HL-60 (cell line): ENCODE measurements at regions not wholly inside any gene's neighbourhood (a gene's known extent, or its start where the extent isn't known, plus 50 kb on each side); places are given as distances from the start of the nearest gene placed in this dataset.

Source experiments
- CTCF ChIP-seq: IDR thresholded peaks from one replicate; pipeline ENCODE4 v1.5.1; 2011; ENCODE audit warnings: low read length, control low read depth, inconsistent platforms; ENCODE audit not compliant: insufficient read depth
- GABPA ChIP-seq: IDR thresholded peaks from 2 replicates; pipeline ENCODE4 v1.6.1; 2012; ENCODE audit warnings: low read depth
- POLR2AphosphoS5 ChIP-seq: IDR thresholded peaks from 2 replicates; pipeline ENCODE4 v1.6.1; 2012; ENCODE audit warnings: low read depth
- SPI1 ChIP-seq: IDR thresholded peaks from 2 replicates; pipeline ENCODE4 v1.6.1; 2012; ENCODE audit warnings: low read depth, mild to moderate bottlenecking, borderline replicate concordance
- TF ChIP-seq, protein P1 (sequence below): IDR thresholded peaks from 2 replicates; pipeline ENCODE4 v1.6.1; 2012; ENCODE audit warnings: low read depth; ENCODE audit not compliant: insufficient replicate concordance

GRCh38 chr12:76259106-76259505 lies 89.1 kb downstream of the BBS10 start:
- TF ChIP-seq CTCF (no peak), POLR2AphosphoS5 (no peak), SPI1 (no peak), GABPA (no peak)
- TF ChIP-seq, protein P1, sequence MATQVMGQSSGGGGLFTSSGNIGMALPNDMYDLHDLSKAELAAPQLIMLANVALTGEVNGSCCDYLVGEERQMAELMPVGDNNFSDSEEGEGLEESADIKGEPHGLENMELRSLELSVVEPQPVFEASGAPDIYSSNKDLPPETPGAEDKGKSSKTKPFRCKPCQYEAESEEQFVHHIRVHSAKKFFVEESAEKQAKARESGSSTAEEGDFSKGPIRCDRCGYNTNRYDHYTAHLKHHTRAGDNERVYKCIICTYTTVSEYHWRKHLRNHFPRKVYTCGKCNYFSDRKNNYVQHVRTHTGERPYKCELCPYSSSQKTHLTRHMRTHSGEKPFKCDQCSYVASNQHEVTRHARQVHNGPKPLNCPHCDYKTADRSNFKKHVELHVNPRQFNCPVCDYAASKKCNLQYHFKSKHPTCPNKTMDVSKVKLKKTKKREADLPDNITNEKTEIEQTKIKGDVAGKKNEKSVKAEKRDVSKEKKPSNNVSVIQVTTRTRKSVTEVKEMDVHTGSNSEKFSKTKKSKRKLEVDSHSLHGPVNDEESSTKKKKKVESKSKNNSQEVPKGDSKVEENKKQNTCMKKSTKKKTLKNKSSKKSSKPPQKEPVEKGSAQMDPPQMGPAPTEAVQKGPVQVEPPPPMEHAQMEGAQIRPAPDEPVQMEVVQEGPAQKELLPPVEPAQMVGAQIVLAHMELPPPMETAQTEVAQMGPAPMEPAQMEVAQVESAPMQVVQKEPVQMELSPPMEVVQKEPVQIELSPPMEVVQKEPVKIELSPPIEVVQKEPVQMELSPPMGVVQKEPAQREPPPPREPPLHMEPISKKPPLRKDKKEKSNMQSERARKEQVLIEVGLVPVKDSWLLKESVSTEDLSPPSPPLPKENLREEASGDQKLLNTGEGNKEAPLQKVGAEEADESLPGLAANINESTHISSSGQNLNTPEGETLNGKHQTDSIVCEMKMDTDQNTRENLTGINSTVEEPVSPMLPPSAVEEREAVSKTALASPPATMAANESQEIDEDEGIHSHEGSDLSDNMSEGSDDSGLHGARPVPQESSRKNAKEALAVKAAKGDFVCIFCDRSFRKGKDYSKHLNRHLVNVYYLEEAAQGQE, result no peak
